Panc1 (cell line): ENCODE measurements at regions not wholly inside any gene's neighbourhood (a gene's known extent, or its start where the extent isn't known, plus 50 kb on each side); places are given as distances from the start of the nearest gene placed in this dataset.

Experiments
- CTCF ChIP-seq: fragments of 450-650 bp; IDR thresholded peaks from 2 replicates; pipeline ENCODE4 v1.5.1; 2017; ENCODE audit warnings: mild to moderate bottlenecking
- POLR2AphosphoS5 ChIP-seq: IDR thresholded peaks from 2 replicates; pipeline ENCODE4 v1.6.1; 2012; ENCODE audit warnings: mild to moderate bottlenecking, low read depth, low read length, moderate library complexity
- REST ChIP-seq, 2 experiments: IDR thresholded peaks; 2 replicates each; pipeline ENCODE4 v1.6.1; 2011 to 2012; ENCODE audit warnings: low read depth in 2 of 2, control low read depth in 1 of 2, low read length in 1 of 2, mild to moderate bottlenecking in 1 of 2, moderate library complexity in 1 of 2; ENCODE audit not compliant: insufficient read depth in 1 of 2
- SIN3A ChIP-seq: IDR thresholded peaks from 2 replicates; pipeline ENCODE4 v1.6.1; 2012; ENCODE audit warnings: low read depth, mild to moderate bottlenecking, low read length, moderate library complexity, borderline replicate concordance; ENCODE audit not compliant: insufficient read depth

DNA sequence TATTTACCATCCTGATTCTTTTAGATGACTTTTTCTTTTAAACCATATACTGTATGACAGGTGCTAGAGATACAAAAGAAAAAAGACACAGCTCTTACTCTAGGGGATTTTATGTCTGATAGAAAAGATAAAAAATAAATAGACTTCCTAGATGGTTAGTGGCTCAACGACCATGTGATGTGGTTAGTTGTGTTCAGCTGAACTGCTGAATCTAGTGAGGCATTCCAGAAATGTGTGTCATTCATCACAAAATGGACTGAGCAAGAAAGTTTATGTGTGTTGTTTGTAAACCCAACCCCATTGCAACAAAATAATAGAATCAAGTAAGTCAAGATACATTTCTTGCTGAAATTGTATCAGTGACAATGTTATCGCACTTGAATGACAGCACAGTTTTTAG, 205.8 kb upstream of the LYPLAL1 start:
- TF ChIP-seq CTCF = no peak
- TF ChIP-seq REST (IDR thresholded peaks at IDR 0.05; ENCODE audit: insufficient read depth in 1 of 2, low read depth in 2 of 2, low read length in 1 of 2) = no peak
- no peak for TF ChIP-seq POLR2AphosphoS5
- no peak for TF ChIP-seq SIN3A
